ENCODE measurements at regions not wholly inside any gene's neighbourhood (a gene's known extent, or its start where the extent isn't known, plus 50 kb on each side); places are given as distances from the start of the nearest gene placed in this dataset.

DNA sequence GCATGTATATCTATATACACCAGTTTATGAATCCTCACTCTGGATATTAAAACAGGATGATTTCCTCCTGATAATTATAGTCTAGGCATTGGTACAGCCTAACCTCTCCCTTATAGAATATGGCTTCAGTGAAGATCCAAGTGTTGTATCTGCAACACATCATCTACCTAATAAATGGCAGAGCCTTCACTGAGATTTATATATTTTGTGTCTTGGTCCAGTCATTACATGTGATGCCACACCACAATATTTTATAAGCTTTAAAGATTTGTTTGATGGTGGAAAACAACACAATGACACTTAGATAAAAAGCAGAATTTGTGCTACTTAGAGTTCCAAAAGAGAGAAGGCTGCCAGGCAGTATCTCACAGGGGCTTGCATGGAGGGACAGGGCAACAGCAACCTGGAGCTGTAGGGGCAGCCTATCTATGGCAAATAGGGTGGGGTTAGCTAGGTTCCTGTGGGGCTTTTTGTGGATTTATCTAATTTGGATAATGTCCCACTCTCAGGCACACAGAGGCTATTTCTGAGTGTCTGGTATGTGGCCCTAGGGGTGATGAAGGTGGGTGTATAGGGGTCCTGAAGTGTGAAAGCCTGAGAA lies 1736.7 kb upstream of the PRR20A start:
- peaks cover 3% of the 10 kb centered on the region for H3K9me3 Mint-ChIP-seq (ENCODE audit: insufficient read depth)
- H3K4me3 ChIP-seq (ENCODE audit: control extremely low read depth in 1 of 5, extremely low read depth in 1 of 5, insufficient read depth in 1 of 5, low read depth in 2 of 5, low read length in 4 of 5) = no peak overlapping the region

DNA sequence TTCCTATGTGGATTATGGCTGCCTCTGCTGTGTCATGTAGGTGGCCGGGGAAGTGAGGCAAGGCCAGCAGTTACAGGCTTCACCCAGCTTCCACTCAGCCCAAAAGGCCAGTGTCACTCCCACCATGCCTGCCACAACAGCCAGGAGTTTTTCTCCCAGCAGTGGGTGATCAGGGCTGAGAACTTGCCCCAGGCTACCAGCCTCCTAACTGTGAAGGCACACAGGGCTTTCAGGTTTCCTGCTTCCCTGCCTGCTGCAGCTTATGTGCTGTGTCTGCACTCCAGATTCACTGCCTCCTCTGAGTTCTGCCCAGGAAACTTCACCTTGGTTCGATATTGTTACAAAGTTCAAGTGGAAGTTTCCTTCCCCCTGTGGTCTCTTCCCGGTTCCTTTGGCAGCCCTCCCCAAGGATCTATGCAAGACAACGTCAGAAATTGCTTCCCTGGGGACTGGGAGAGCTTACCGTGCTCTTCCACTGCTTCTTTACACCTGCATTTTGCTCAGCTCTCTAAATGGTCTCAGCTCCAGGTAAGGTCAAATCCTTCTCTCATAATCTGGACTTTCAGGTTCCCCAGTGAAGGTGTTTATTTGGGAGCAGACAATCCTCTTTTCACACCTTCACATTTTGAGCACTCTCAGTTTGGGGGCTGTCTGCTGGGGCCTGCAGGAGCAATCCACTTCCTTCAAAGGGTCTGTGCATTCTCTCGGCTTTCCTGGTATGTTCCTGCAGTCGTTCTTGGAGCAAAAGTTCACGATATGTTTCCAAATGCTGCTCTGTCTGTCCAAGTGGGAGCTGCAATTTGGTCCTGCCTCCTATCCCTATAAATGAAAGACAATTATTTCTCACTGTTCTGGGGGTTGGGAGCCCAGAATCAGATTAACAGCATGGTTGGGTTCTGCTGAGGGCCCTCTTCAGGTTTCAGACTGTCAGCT lies 1730.1 kb upstream of the PRR20A start:
- Histone ChIP-seq H3K36me3 (replicated peaks in 1 of 2; ENCODE audit: control extremely low read depth in 1 of 2, control insufficient read depth in 1 of 2, extremely low read depth in 1 of 2, insufficient read depth in 2 of 2, low read length in 1 of 2) (no peaks in the 10 kb centered on the region), H3K4me3 (ENCODE audit: control extremely low read depth in 1 of 5, extremely low read depth in 1 of 5, insufficient read depth in 1 of 5, low read depth in 2 of 5, low read length in 4 of 5) (no peak overlapping the region), H3K79me2 (ENCODE audit: control insufficient read depth, insufficient read depth, low read length) (no peaks in the 10 kb centered on the region), H3K9me3 (ENCODE audit: control extremely low read depth in 1 of 3, control insufficient read depth in 2 of 3, insufficient read depth in 1 of 3, low read length in 2 of 3) (no peaks in the 10 kb centered on the region), H3K9ac (ENCODE audit: low read length) (no peak overlapping the region), H4K20me1 (ENCODE audit: control insufficient read depth, insufficient read depth, low read length, poor library complexity, severe bottlenecking) (no peaks in the 10 kb centered on the region), H2AFZ (ENCODE audit: insufficient read depth, low read depth, low read length, poor library complexity, severe bottlenecking) (no peak overlapping the region), H3K27me3 (replicated peaks in 1 of 4; ENCODE audit: control extremely low read depth in 1 of 4, control insufficient read depth in 3 of 4, insufficient read depth in 4 of 4, low read length in 3 of 4) (no peaks in the 10 kb centered on the region), H3K4me2 (replicated peaks; ENCODE audit: low read depth, low read length, poor library complexity, severe bottlenecking) (no peak overlapping the region), H3K27ac (ENCODE audit: low read length in 2 of 2) (no peak overlapping the region), H3K4me1 (ENCODE audit: control insufficient read depth in 2 of 2, insufficient read depth in 2 of 2, low read length in 2 of 2) (no peaks in the 10 kb centered on the region)
- ATAC-seq (ENCODE audit: low read depth) = no peak
- ChIA-PET POLR2A (no interaction called here), CTCF (no interaction called here)
- 30% methylated on average over 7 of the region's 8 CpGs for WGBS (ENCODE audit: insufficient coverage)
- DNase-seq = no peak
- intact Hi-C loops (cut with micrococcal nuclease) = no loop called here
- Mint-ChIP-seq H3K4me1 (no peaks in the 10 kb centered on the region), H3K27ac (no peak overlapping the region), H3K4me3 (no peak overlapping the region), H3K27me3 (no peaks in the 10 kb centered on the region), H3K9me3 (ENCODE audit: insufficient read depth) (peaks cover 3% of the 10 kb centered on the region)
- no peak for TF ChIP-seq EZH2 (IDR thresholded peaks at IDR 0.05; ENCODE audit: borderline replicate concordance, insufficient read depth, low read depth, low read length, poor library complexity, severe bottlenecking)
- TF ChIP-seq, protein P1, sequence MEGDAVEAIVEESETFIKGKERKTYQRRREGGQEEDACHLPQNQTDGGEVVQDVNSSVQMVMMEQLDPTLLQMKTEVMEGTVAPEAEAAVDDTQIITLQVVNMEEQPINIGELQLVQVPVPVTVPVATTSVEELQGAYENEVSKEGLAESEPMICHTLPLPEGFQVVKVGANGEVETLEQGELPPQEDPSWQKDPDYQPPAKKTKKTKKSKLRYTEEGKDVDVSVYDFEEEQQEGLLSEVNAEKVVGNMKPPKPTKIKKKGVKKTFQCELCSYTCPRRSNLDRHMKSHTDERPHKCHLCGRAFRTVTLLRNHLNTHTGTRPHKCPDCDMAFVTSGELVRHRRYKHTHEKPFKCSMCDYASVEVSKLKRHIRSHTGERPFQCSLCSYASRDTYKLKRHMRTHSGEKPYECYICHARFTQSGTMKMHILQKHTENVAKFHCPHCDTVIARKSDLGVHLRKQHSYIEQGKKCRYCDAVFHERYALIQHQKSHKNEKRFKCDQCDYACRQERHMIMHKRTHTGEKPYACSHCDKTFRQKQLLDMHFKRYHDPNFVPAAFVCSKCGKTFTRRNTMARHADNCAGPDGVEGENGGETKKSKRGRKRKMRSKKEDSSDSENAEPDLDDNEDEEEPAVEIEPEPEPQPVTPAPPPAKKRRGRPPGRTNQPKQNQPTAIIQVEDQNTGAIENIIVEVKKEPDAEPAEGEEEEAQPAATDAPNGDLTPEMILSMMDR (IDR thresholded peaks at IDR 0.05) = no peak

More for the DNA sequence above, 1736.7 kb upstream of the PRR20A start:
- no peak overlapping the region for H3K9ac ChIP-seq (ENCODE audit: low read length)
- Mint-ChIP-seq H3K4me1 (no peaks in the 10 kb centered on the region), H3K27ac (no peak overlapping the region), H3K4me3 (no peak overlapping the region), H3K27me3 (no peaks in the 10 kb centered on the region)
- no peak overlapping the region for H3K27ac ChIP-seq (ENCODE audit: low read length in 2 of 2)
- TF ChIP-seq EZH2 (IDR thresholded peaks at IDR 0.05; ENCODE audit: borderline replicate concordance, insufficient read depth, low read depth, low read length, poor library complexity, severe bottlenecking) = no peak
- TF ChIP-seq, protein P1 (IDR thresholded peaks at IDR 0.05) = no peak
- H3K27me3 ChIP-seq (replicated peaks in 1 of 4; ENCODE audit: control extremely low read depth in 1 of 4, control insufficient read depth in 3 of 4, insufficient read depth in 4 of 4, low read length in 3 of 4) = no peaks in the 10 kb centered on the region
- no peaks in the 10 kb centered on the region for H3K36me3 ChIP-seq (replicated peaks in 1 of 2; ENCODE audit: control extremely low read depth in 1 of 2, control insufficient read depth in 1 of 2, extremely low read depth in 1 of 2, insufficient read depth in 2 of 2, low read length in 1 of 2)
- no peak overlapping the region for H2AFZ ChIP-seq (ENCODE audit: insufficient read depth, low read depth, low read length, poor library complexity, severe bottlenecking)
- ATAC-seq (ENCODE audit: low read depth) = no peak
- H3K9me3 ChIP-seq (ENCODE audit: control extremely low read depth in 1 of 3, control insufficient read depth in 2 of 3, insufficient read depth in 1 of 3, low read length in 2 of 3) = no peaks in the 10 kb centered on the region
- POLR2A ChIA-PET = no interaction called here
- DNase-seq = no peak
- H3K79me2 ChIP-seq (ENCODE audit: control insufficient read depth, insufficient read depth, low read length) = no peaks in the 10 kb centered on the region
- no peaks in the 10 kb centered on the region for H4K20me1 ChIP-seq (ENCODE audit: control insufficient read depth, insufficient read depth, low read length, poor library complexity, severe bottlenecking)
- no peak overlapping the region for H3K4me2 ChIP-seq (replicated peaks; ENCODE audit: low read depth, low read length, poor library complexity, severe bottlenecking)
- no peaks in the 10 kb centered on the region for H3K4me1 ChIP-seq (ENCODE audit: control insufficient read depth in 2 of 2, insufficient read depth in 2 of 2, low read length in 2 of 2)
- intact Hi-C loops (cut with micrococcal nuclease) = no loop called here
- CTCF ChIA-PET = no interaction called here

Measured in B cell (primary cell).